Neural progenitor cell (in vitro differentiated cells): ENCODE measurements at regions not wholly inside any gene's neighbourhood (a gene's known extent, or its start where the extent isn't known, plus 50 kb on each side); places are given as distances from the start of the nearest gene placed in this dataset.

Experiments
- DNase-seq: peaks from one replicate; pipeline ENCODE4 v3.0.0-alpha.2; 2016; ENCODE audit warnings: low spot score
- H2AFZ ChIP-seq: fragments of 200-600 bp; sonication (generic); replicated peaks from 2 replicates; pipeline ENCODE4 v1.6.1; 2016; ENCODE audit warnings: antibody characterized with exemption
- H3F3A ChIP-seq: fragments of 200-600 bp; sonication (generic); 2 replicates; pipeline ENCODE4 v1.6.1; 2016; ENCODE audit warnings: antibody characterized with exemption, low read depth
- H3K27ac ChIP-seq: fragments of 200-600 bp; sonication (generic); 2 replicates; pipeline ENCODE4 v1.5.1; 2016; ENCODE audit warnings: mild to moderate bottlenecking
- H3K27me3 ChIP-seq: fragments of 200-600 bp; sonication (generic); 2 replicates; pipeline ENCODE4 v1.6.1; 2016; ENCODE audit warnings: mild to moderate bottlenecking, moderate library complexity
- H3K36me3 ChIP-seq: fragments of 200-600 bp; sonication (generic); 2 replicates; pipeline ENCODE4 v1.5.1; 2016
- H3K4me1 ChIP-seq: fragments of 200-600 bp; sonication (generic); 2 replicates; pipeline ENCODE4 v1.6.1; 2016; ENCODE audit warnings: mixed run types
- H3K4me2 ChIP-seq: fragments of 200-600 bp; sonication (generic); 2 replicates; pipeline ENCODE4 v1.6.1; 2016
- H3K4me3 ChIP-seq: fragments of 200-600 bp; sonication (generic); 2 replicates; pipeline ENCODE4 v1.5.1; 2016
- H3K79me2 ChIP-seq: fragments of 200-600 bp; sonication (generic); 2 replicates; pipeline ENCODE4 v1.6.1; 2016; ENCODE audit warnings: low read depth
- H3K9ac ChIP-seq: fragments of 200-600 bp; sonication (generic); 2 replicates; pipeline ENCODE4 v1.6.1; 2016
- H3K9me3 ChIP-seq: fragments of 200-600 bp; sonication (generic); 2 replicates; pipeline ENCODE4 v1.5.1; 2016; ENCODE audit warnings: low read depth
- H4K20me1 ChIP-seq: fragments of 200-600 bp; sonication (generic); 2 replicates; pipeline ENCODE4 v1.6.1; 2016; ENCODE audit warnings: low read depth
- H3K27ac Mint-ChIP-seq: 3 replicates; pipeline ENCODE4 v1.8.0; 2021; ENCODE audit warnings: mixed read lengths
- H3K27me3 Mint-ChIP-seq: 2 replicates; pipeline ENCODE4 v1.8.0; 2022; ENCODE audit warnings: low read depth, mild to moderate bottlenecking, inconsistent platforms, moderate library complexity, mixed read lengths; ENCODE audit not compliant: insufficient read depth
- H3K36me3 Mint-ChIP-seq: 3 replicates; pipeline ENCODE4 v1.8.0; 2021; ENCODE audit warnings: mixed read lengths
- H3K4me1 Mint-ChIP-seq: 3 replicates; pipeline ENCODE4 v1.8.0; 2021; ENCODE audit warnings: mixed read lengths
- H3K4me3 Mint-ChIP-seq: 3 replicates; pipeline ENCODE4 v1.8.0; 2021; ENCODE audit warnings: mild to moderate bottlenecking, moderate library complexity, mixed read lengths
- H3K9me3 Mint-ChIP-seq: 3 replicates; pipeline ENCODE4 v1.8.0; 2020; ENCODE audit warnings: mixed read lengths
- EZH2 ChIP-seq: fragments of 200-600 bp; sonication (generic); IDR thresholded peaks from 2 replicates; pipeline ENCODE4 v1.6.1; 2017; ENCODE audit warnings: antibody characterized with exemption, mild to moderate bottlenecking, moderate library complexity
- EZH2phosphoT487 ChIP-seq: fragments of 200-600 bp; sonication (generic); IDR thresholded peaks from 2 replicates; pipeline ENCODE4 v1.6.1; 2017; ENCODE audit warnings: antibody characterized with exemption
- TF ChIP-seq, protein P1 (sequence below): fragments of 200-600 bp; sonication (generic); IDR thresholded peaks from 2 replicates; pipeline ENCODE4 v1.5.1; 2017; ENCODE audit warnings: antibody characterized with exemption, mild to moderate bottlenecking

DNA sequence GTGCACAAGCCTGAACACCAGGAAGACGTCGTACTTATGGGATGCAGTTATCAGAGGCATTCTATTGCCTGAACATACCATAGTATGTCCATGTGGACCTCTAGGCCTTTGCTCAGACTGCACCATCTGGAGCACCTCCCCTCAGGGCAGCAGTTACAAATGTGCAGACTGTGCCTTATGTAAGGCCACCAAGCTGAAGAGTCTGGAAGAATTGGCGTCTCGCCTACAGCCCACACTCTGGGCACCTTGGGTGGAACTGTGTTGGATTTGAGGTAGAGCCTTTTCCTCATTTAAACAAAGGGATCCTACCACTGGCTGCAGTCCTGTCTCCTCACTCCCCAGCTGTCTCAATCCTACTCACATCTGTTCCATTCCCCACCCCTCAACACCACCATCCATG lies 204.3 kb upstream of the FRMD6 start:
- peaks cover 5% of the 10 kb centered on the region for H3K4me1 Mint-ChIP-seq
- no peaks in the 10 kb centered on the region for H3K9me3 ChIP-seq
- H3K27me3 Mint-ChIP-seq, result no peaks in the 10 kb centered on the region
- H4K20me1 ChIP-seq, result no peaks in the 10 kb centered on the region
- no peaks in the 10 kb centered on the region for H3K4me1 ChIP-seq
- no peaks in the 10 kb centered on the region for H3K27me3 ChIP-seq
- no peaks in the 10 kb centered on the region for H3K36me3 ChIP-seq
- H3K27ac Mint-ChIP-seq, result no peak overlapping the region
- H3K79me2 ChIP-seq, result no peaks in the 10 kb centered on the region
- H3K36me3 Mint-ChIP-seq, result no peaks in the 10 kb centered on the region
- no peaks in the 10 kb centered on the region for H3K9me3 Mint-ChIP-seq
- H3K4me3 Mint-ChIP-seq, result no peak overlapping the region
- no peak overlapping the region for H3K4me3 ChIP-seq
- no peak overlapping the region for H2AFZ ChIP-seq
- H3K27ac ChIP-seq, result no peak overlapping the region
- no peak for DNase-seq
- no peaks in the 10 kb centered on the region for H3F3A ChIP-seq
- TF ChIP-seq EZH2phosphoT487 (no peak), EZH2 (no peak)
- TF ChIP-seq, protein P1, sequence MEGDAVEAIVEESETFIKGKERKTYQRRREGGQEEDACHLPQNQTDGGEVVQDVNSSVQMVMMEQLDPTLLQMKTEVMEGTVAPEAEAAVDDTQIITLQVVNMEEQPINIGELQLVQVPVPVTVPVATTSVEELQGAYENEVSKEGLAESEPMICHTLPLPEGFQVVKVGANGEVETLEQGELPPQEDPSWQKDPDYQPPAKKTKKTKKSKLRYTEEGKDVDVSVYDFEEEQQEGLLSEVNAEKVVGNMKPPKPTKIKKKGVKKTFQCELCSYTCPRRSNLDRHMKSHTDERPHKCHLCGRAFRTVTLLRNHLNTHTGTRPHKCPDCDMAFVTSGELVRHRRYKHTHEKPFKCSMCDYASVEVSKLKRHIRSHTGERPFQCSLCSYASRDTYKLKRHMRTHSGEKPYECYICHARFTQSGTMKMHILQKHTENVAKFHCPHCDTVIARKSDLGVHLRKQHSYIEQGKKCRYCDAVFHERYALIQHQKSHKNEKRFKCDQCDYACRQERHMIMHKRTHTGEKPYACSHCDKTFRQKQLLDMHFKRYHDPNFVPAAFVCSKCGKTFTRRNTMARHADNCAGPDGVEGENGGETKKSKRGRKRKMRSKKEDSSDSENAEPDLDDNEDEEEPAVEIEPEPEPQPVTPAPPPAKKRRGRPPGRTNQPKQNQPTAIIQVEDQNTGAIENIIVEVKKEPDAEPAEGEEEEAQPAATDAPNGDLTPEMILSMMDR, result no peak
- H3K9ac ChIP-seq, result no peak overlapping the region
- no peak overlapping the region for H3K4me2 ChIP-seq

DNA sequence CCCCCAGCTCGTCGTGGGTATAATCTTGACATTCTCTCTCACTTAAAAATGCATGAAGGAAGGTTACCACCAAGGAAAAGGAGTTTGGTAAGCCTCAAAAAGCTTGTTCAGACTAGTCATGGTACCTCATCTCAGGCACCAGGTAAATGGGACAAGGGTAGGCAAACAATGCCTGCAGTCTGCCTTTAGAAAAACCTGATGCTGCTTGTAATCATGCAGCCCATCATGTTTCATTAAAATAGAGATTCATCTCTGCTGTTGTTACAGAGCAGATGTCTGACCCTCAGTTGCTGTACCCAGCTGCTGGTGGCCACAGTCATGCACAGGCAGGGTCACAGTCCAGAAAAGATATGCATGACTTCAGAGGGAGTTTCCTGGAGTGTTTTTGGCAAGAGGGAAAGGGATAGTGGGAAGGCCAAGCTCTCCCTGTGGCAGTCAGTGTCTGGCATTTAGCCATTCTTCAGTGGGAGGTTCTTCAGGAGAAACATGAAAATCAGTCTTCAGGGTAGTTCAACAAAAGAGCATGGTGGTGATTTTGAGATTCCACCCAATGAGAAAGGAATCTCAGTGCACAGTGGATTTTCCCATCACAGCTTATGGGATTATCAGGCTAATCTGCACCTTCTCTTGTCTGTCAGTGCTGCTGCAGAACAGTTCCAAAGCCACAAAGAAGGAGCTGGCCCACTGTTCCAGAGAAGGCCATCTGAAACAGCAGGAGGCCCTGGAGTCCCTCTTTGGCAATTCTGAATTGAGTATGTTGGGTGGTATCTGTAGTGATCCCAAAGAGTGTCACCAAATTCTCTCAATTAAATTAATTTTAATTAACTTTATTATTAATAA lies 202.7 kb upstream of the FRMD6 start:
- no peaks in the 10 kb centered on the region for H3K79me2 ChIP-seq
- Mint-ChIP-seq H3K4me3 (no peak overlapping the region), H3K36me3 (no peaks in the 10 kb centered on the region), H3K9me3 (no peaks in the 10 kb centered on the region), H3K27ac (no peak overlapping the region), H3K27me3 (no peaks in the 10 kb centered on the region), H3K4me1 (peaks cover 5% of the 10 kb centered on the region)
- no peak overlapping the region for H3K27ac ChIP-seq
- no peaks in the 10 kb centered on the region for H3K9me3 ChIP-seq
- H3K27me3 ChIP-seq, result no peaks in the 10 kb centered on the region
- H4K20me1 ChIP-seq, result no peaks in the 10 kb centered on the region
- H3F3A ChIP-seq, result no peaks in the 10 kb centered on the region
- no peak overlapping the region for H3K4me3 ChIP-seq
- H3K9ac ChIP-seq, result no peak overlapping the region
- TF ChIP-seq EZH2, result no peak
- TF ChIP-seq, protein P1, result no peak
- TF ChIP-seq EZH2phosphoT487, result no peak
- DNase-seq, result no peak
- H2AFZ ChIP-seq, result no peak overlapping the region
- H3K36me3 ChIP-seq, result no peaks in the 10 kb centered on the region
- H3K4me2 ChIP-seq, result no peak overlapping the region
- no peaks in the 10 kb centered on the region for H3K4me1 ChIP-seq

DNA sequence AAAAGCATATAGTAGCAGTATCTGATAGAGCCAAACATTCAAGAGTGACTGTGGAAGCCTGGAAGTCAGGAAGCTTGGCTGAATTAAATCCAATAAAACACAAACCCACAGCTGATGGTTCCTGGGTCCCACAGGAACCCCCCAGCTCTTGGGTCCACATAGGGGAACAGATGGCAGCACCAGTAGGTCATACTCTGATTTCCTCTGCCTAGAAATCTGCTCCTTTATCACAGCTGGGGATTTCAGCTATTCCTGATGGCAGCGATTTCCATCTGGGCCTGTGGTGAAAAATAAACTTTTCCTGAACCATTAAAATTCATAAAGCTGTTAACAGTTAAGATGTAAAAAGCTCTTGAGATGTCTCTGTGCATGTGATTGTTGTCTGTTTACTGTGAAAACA lies 202.0 kb upstream of the FRMD6 start:
- H3K4me3 ChIP-seq, result no peak overlapping the region
- H3K27ac ChIP-seq, result no peak overlapping the region
- H3K4me3 Mint-ChIP-seq, result no peak overlapping the region
- H3K4me1 Mint-ChIP-seq, result peaks cover 5% of the 10 kb centered on the region
- no peaks in the 10 kb centered on the region for H3F3A ChIP-seq
- TF ChIP-seq EZH2phosphoT487 (no peak), EZH2 (no peak)
- TF ChIP-seq, protein P1, result no peak
- H3K4me1 ChIP-seq, result no peaks in the 10 kb centered on the region
- no peaks in the 10 kb centered on the region for H3K79me2 ChIP-seq
- no peak overlapping the region for H3K27ac Mint-ChIP-seq
- H4K20me1 ChIP-seq, result no peaks in the 10 kb centered on the region
- H3K36me3 Mint-ChIP-seq, result no peaks in the 10 kb centered on the region
- no peaks in the 10 kb centered on the region for H3K36me3 ChIP-seq
- no peak for DNase-seq
- H3K9me3 ChIP-seq, result no peaks in the 10 kb centered on the region
- no peaks in the 10 kb centered on the region for H3K9me3 Mint-ChIP-seq
- H3K27me3 Mint-ChIP-seq, result no peaks in the 10 kb centered on the region
- no peak overlapping the region for H3K4me2 ChIP-seq
- H2AFZ ChIP-seq, result no peak overlapping the region
- no peaks in the 10 kb centered on the region for H3K27me3 ChIP-seq
- no peak overlapping the region for H3K9ac ChIP-seq
